H1 (cell line): ENCODE measurements at regions not wholly inside any gene's neighbourhood (a gene's known extent, or its start where the extent isn't known, plus 50 kb on each side); places are given as distances from the start of the nearest gene placed in this dataset.

Source experiments
- ASH2L ChIP-seq: fragments of 200-600, 300-600 bp; sonication (generic); IDR thresholded peaks from one replicate; pipeline ENCODE4 v1.7.1; 2017; ENCODE audit warnings: low read length
- CBX5 ChIP-seq: fragments of 300-800, 300-1000 bp; sonication (generic); IDR thresholded peaks from 2 replicates; pipeline ENCODE4 v1.7.1; 2016; ENCODE audit warnings: antibody characterized with exemption, low read length, low read depth
- EZH2 ChIP-seq: fragments of 200-600 bp; sonication (generic); IDR thresholded peaks from 2 replicates; pipeline ENCODE4 v1.7.1; 2012; ENCODE audit warnings: low read depth, mild to moderate bottlenecking, moderate library complexity, low read length, inconsistent platforms; ENCODE audit not compliant: severe bottlenecking
- GABPA ChIP-seq: IDR thresholded peaks from 2 replicates; pipeline ENCODE4 v1.6.1; 2011; ENCODE audit warnings: mild to moderate bottlenecking, low read length, moderate library complexity, borderline replicate concordance; ENCODE audit not compliant: insufficient read depth
- KDM1A ChIP-seq: fragments of 200-600, 300-600 bp; sonication (generic); IDR thresholded peaks from 2 replicates; pipeline ENCODE4 v1.7.1; 2016; ENCODE audit warnings: mild to moderate bottlenecking, low read length, borderline replicate concordance
- TF ChIP-seq, protein P1 (sequence below), 3 experiments: IDR thresholded peaks; 1 replicate in 2 of 3; 2 replicates in 1 of 3; pipeline versions ENCODE4 v1.5.1 to v1.6.1; 2011; ENCODE audit warnings: low read length in 3 of 3, mild to moderate bottlenecking in 3 of 3, inconsistent platforms in 2 of 3, low read depth in 1 of 3, moderate library complexity in 1 of 3; ENCODE audit not compliant: insufficient read depth in 1 of 3; ENCODE audit errors: control extremely low read depth in 1 of 3

DNA sequence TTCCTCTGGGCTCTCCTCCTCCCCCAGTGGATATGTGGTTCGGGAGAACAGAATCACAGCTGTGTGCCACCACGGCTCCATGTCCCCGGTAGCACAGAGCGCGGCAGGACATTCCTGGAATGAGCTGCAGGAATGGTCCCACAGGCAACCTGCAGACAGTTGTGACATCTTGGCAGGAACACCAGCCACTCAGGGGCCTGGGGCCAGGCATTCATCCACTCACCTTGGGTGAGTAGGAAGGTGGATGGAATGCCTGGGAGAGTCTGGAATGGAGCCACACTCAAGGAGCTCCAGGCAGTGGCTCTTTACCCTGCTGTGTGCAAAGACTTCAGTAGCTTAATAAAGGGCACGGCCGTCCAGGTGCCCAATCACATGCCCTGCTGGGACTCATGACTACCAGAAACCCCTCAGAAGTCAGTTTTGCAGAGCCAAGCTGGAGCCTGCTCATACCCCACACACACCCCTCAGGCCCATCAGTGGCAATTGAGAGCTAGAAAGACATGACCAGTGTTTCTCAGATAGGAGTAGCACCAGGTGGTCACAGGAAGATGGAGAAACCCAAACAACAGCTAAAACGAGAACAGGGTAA is 117.3 kb upstream of the PRR20G start:
- TF ChIP-seq EZH2, result no peak
- no peak for TF ChIP-seq KDM1A
- TF ChIP-seq, protein P1, sequence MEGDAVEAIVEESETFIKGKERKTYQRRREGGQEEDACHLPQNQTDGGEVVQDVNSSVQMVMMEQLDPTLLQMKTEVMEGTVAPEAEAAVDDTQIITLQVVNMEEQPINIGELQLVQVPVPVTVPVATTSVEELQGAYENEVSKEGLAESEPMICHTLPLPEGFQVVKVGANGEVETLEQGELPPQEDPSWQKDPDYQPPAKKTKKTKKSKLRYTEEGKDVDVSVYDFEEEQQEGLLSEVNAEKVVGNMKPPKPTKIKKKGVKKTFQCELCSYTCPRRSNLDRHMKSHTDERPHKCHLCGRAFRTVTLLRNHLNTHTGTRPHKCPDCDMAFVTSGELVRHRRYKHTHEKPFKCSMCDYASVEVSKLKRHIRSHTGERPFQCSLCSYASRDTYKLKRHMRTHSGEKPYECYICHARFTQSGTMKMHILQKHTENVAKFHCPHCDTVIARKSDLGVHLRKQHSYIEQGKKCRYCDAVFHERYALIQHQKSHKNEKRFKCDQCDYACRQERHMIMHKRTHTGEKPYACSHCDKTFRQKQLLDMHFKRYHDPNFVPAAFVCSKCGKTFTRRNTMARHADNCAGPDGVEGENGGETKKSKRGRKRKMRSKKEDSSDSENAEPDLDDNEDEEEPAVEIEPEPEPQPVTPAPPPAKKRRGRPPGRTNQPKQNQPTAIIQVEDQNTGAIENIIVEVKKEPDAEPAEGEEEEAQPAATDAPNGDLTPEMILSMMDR (IDR thresholded peaks at IDR 0.05; ENCODE audit: control extremely low read depth in 1 of 3, insufficient read depth in 1 of 3, low read depth in 1 of 3, low read length in 3 of 3), result no peak
- TF ChIP-seq ASH2L, result no peak
- TF ChIP-seq CBX5, result no peak
- no peak for TF ChIP-seq GABPA
